ENCODE measurements at regions not wholly inside any gene's neighbourhood (a gene's known extent, or its start where the extent isn't known, plus 50 kb on each side); places are given as distances from the start of the nearest gene placed in this dataset.
A peak's percentile ranks its signal among the peaks of the same experiment; 100 is the strongest.

GRCh38 chr3:141418751-141419150, 50.4 kb downstream of the ZBTB38 start:
- DNase-seq (ENCODE audit: low read depth in 2 of 3, low spot score in 2 of 3), result no peak

GRCh38 chr3:141419946-141420345, 51.6 kb downstream of the ZBTB38 start:
- DNase-seq (ENCODE audit: low read depth in 2 of 3, low spot score in 2 of 3), result no peak

GRCh38 chr3:141421186-141421585, 52.9 kb downstream of the ZBTB38 start:
- DNase-seq (ENCODE audit: low read depth in 2 of 3, low spot score in 2 of 3), result no peak

- DNase-seq (ENCODE audit: low read depth in 2 of 3, low spot score in 2 of 3), result no peak
Observed at GRCh38 chr3:141421639-141422319, 53.5 kb downstream of the ZBTB38 start.

GRCh38 chr3:141422961-141423582, 54.8 kb downstream of the ZBTB38 start:
- no peak for DNase-seq (ENCODE audit: low read depth in 2 of 3, low spot score in 2 of 3)

- DNase-seq (ENCODE audit: low read depth in 2 of 3, low spot score in 2 of 3), result no peak
Observed at GRCh38 chr3:141425523-141426233, 57.4 kb downstream of the ZBTB38 start.

GRCh38 chr3:141426404-141427034, 58.2 kb downstream of the ZBTB38 start:
- DNase-seq (ENCODE audit: low read depth in 2 of 3, low spot score in 2 of 3), result peak in 2 of 3 donors; percentile 30 to 48

GRCh38 chr3:141427764-141428163, 59.1 kb upstream of the RASA2 start:
- DNase-seq (ENCODE audit: low read depth in 2 of 3, low spot score in 2 of 3), result no peak

- no peak for DNase-seq (ENCODE audit: low read depth in 2 of 3, low spot score in 2 of 3)
Observed at GRCh38 chr3:141429371-141430035, 57.3 kb upstream of the RASA2 start.

- DNase-seq (ENCODE audit: low read depth in 2 of 3, low spot score in 2 of 3), result no peak
Observed at GRCh38 chr3:141430316-141430715, 56.5 kb upstream of the RASA2 start.

- DNase-seq (ENCODE audit: low read depth in 2 of 3, low spot score in 2 of 3), result no peak
Observed at GRCh38 chr3:141431411-141432378, 55.1 kb upstream of the RASA2 start.

GRCh38 chr3:141432904-141433303, 53.9 kb upstream of the RASA2 start:
- no peak for DNase-seq (ENCODE audit: low read depth in 2 of 3, low spot score in 2 of 3)

GRCh38 chr3:141434255-141434654, 52.6 kb upstream of the RASA2 start:
- DNase-seq (ENCODE audit: low read depth in 2 of 3, low spot score in 2 of 3), result no peak

- DNase-seq (ENCODE audit: low read depth in 2 of 3, low spot score in 2 of 3), result no peak
Observed at GRCh38 chr3:141436180-141436579, 50.6 kb upstream of the RASA2 start.
